Astrocyte (in vitro differentiated cells and primary cell): ENCODE measurements at regions not wholly inside any gene's neighbourhood (a gene's known extent, or its start where the extent isn't known, plus 50 kb on each side); places are given as distances from the start of the nearest gene placed in this dataset.

Source experiments
- DNase-seq: peaks from one replicate; pipeline ENCODE4 v3.0.0-alpha.2; 2010; ENCODE audit warnings: low read depth
- FAIRE-seq: peaks from 2 replicates; lab custom pipeline; 2011; peaks lifted over from hg19 to GRCh38; lab: Jason Lieb, UNC
- H2AFZ ChIP-seq: 2 replicates; pipeline ENCODE4 v1.6.0; 2012; ENCODE audit warnings: low read depth, low read length, inconsistent platforms
- H3K27ac ChIP-seq: 2 replicates; pipeline ENCODE4 v1.5.1; 2011; ENCODE audit warnings: low read depth, low read length, inconsistent platforms
- H3K27me3 ChIP-seq: 2 replicates; pipeline ENCODE4 v1.6.0; 2011; ENCODE audit warnings: low read length, inconsistent platforms; ENCODE audit not compliant: insufficient read depth
- H3K36me3 ChIP-seq: 2 replicates; pipeline ENCODE4 v1.5.1; 2011; ENCODE audit warnings: low read length, inconsistent platforms; ENCODE audit not compliant: insufficient read depth
- H3K4me1 ChIP-seq: 2 replicates; pipeline ENCODE4 v1.5.1; 2011; ENCODE audit warnings: low read length, inconsistent platforms; ENCODE audit not compliant: insufficient read depth
- H3K4me2 ChIP-seq: 2 replicates; pipeline ENCODE4 v1.6.0; 2012; ENCODE audit warnings: low read length, inconsistent platforms
- H3K4me3 ChIP-seq: 2 replicates; pipeline ENCODE4 v1.5.1; 2011; ENCODE audit warnings: low read depth, mild to moderate bottlenecking, low read length, inconsistent platforms; ENCODE audit not compliant: insufficient read depth
- H3K79me2 ChIP-seq: 2 replicates; pipeline ENCODE4 v1.6.0; 2012; ENCODE audit warnings: mild to moderate bottlenecking, low read length, inconsistent platforms; ENCODE audit not compliant: insufficient read depth
- H3K9ac ChIP-seq: 2 replicates; pipeline ENCODE4 v1.6.0; 2012; ENCODE audit warnings: mild to moderate bottlenecking, low read length, inconsistent platforms
- H3K9me3 ChIP-seq: 2 replicates; pipeline ENCODE4 v1.5.1; 2012; ENCODE audit warnings: low read depth, mild to moderate bottlenecking, low read length, inconsistent platforms; ENCODE audit not compliant: insufficient read depth
- H4K20me1 ChIP-seq: 2 replicates; pipeline ENCODE4 v1.6.0; 2012; ENCODE audit warnings: low read length, inconsistent platforms; ENCODE audit not compliant: insufficient read depth
- H3K27ac Mint-ChIP-seq: one replicate; pipeline ENCODE4 v1.8.0; 2021; ENCODE audit warnings: mild to moderate bottlenecking, mixed read lengths; ENCODE audit not compliant: unreplicated experiment
- H3K27me3 Mint-ChIP-seq: one replicate; pipeline ENCODE4 v1.8.0; 2021; ENCODE audit warnings: low read depth, mixed read lengths; ENCODE audit not compliant: unreplicated experiment
- H3K36me3 Mint-ChIP-seq: one replicate; pipeline ENCODE4 v1.8.0; 2021; ENCODE audit warnings: low read depth, mixed read lengths; ENCODE audit not compliant: unreplicated experiment
- H3K4me1 Mint-ChIP-seq: one replicate; pipeline ENCODE4 v1.8.0; 2021; ENCODE audit warnings: low read depth, mixed read lengths; ENCODE audit not compliant: unreplicated experiment
- H3K4me3 Mint-ChIP-seq: one replicate; pipeline ENCODE4 v1.8.0; 2021; ENCODE audit warnings: mild to moderate bottlenecking, moderate library complexity, mixed read lengths; ENCODE audit not compliant: unreplicated experiment
- H3K9me3 Mint-ChIP-seq: one replicate; pipeline ENCODE4 v1.8.0; 2021; ENCODE audit warnings: mild to moderate bottlenecking, mixed read lengths; ENCODE audit not compliant: unreplicated experiment
- CTCF ChIP-seq: IDR thresholded peaks from 2 replicates; pipeline ENCODE4 v1.5.1; 2011; ENCODE audit warnings: low read depth, mild to moderate bottlenecking, inconsistent platforms, low read length, moderate library complexity; ENCODE audit not compliant: insufficient read depth
- EZH2 ChIP-seq: IDR thresholded peaks from 2 replicates; pipeline ENCODE4 v1.6.1; 2012; ENCODE audit warnings: mild to moderate bottlenecking, low read length, inconsistent platforms; ENCODE audit not compliant: insufficient read depth

- H3K4me2 ChIP-seq, result peak overlapping the region; percentile 18
- H4K20me1 ChIP-seq, result no peaks in the 10 kb centered on the region
- DNase-seq (no peak), FAIRE-seq (no peak)
- H3K79me2 ChIP-seq, result no peaks in the 10 kb centered on the region
- peaks cover 4% of the 10 kb centered on the region for H3K4me1 ChIP-seq
- no peaks in the 10 kb centered on the region for H3K36me3 ChIP-seq
- Mint-ChIP-seq H3K4me3 (no peak overlapping the region), H3K4me1 (peaks cover 20% of the 10 kb centered on the region), H3K27me3 (no peaks in the 10 kb centered on the region), H3K27ac (no peak overlapping the region), H3K9me3 (no peaks in the 10 kb centered on the region), H3K36me3 (peaks cover 2% of the 10 kb centered on the region)
- no peak overlapping the region for H3K4me3 ChIP-seq
- H2AFZ ChIP-seq, result no peak overlapping the region
- H3K27ac ChIP-seq, result no peak overlapping the region
- no peaks in the 10 kb centered on the region for H3K27me3 ChIP-seq
- TF ChIP-seq CTCF (no peak), EZH2 (no peak)
- no peak overlapping the region for H3K9ac ChIP-seq
- no peaks in the 10 kb centered on the region for H3K9me3 ChIP-seq
These were observed 376.1 kb upstream of the CTSO start for GRCh38 chr4:156329779-156330178.

- Mint-ChIP-seq H3K4me3 (no peak overlapping the region), H3K27ac (no peak overlapping the region), H3K4me1 (peaks cover 15% of the 10 kb centered on the region), H3K27me3 (no peaks in the 10 kb centered on the region), H3K36me3 (peaks cover 2% of the 10 kb centered on the region), H3K9me3 (no peaks in the 10 kb centered on the region)
- no peak for DNase-seq
- Histone ChIP-seq H3K9me3 (no peaks in the 10 kb centered on the region), H3K4me1 (no peaks in the 10 kb centered on the region), H3K79me2 (no peaks in the 10 kb centered on the region), H3K27me3 (no peaks in the 10 kb centered on the region), H4K20me1 (no peaks in the 10 kb centered on the region), H3K9ac (no peak overlapping the region), H3K36me3 (no peaks in the 10 kb centered on the region), H2AFZ (no peak overlapping the region), H3K4me2 (no peak overlapping the region), H3K27ac (no peak overlapping the region), H3K4me3 (no peak overlapping the region)
- TF ChIP-seq CTCF, result no peak
- TF ChIP-seq EZH2, result no peak
- FAIRE-seq, result no peak
These were observed 375.2 kb upstream of the CTSO start for GRCh38 chr4:156328882-156329281.

GRCh38 chr4:156326246-156326645 lies 372.6 kb upstream of the CTSO start:
- H3K79me2 ChIP-seq, result no peaks in the 10 kb centered on the region
- Mint-ChIP-seq H3K27ac (no peak overlapping the region), H3K36me3 (peaks cover 2% of the 10 kb centered on the region), H3K4me3 (no peak overlapping the region), H3K9me3 (no peaks in the 10 kb centered on the region), H3K4me1 (peaks cover 32% of the 10 kb centered on the region), H3K27me3 (no peaks in the 10 kb centered on the region)
- H3K27me3 ChIP-seq, result no peaks in the 10 kb centered on the region
- H3K4me2 ChIP-seq, result no peak overlapping the region
- no peaks in the 10 kb centered on the region for H3K9me3 ChIP-seq
- no peak overlapping the region for H3K9ac ChIP-seq
- TF ChIP-seq EZH2 (no peak), CTCF (no peak)
- peaks cover 13% of the 10 kb centered on the region for H3K4me1 ChIP-seq
- H3K27ac ChIP-seq, result no peak overlapping the region
- H3K4me3 ChIP-seq, result no peak overlapping the region
- no peaks in the 10 kb centered on the region for H4K20me1 ChIP-seq
- H3K36me3 ChIP-seq, result no peaks in the 10 kb centered on the region
- no peak overlapping the region for H2AFZ ChIP-seq
- no peak for DNase-seq
- FAIRE-seq, result peak; percentile 26
